ENCODE measurements at regions not wholly inside any gene's neighbourhood (a gene's known extent, or its start where the extent isn't known, plus 50 kb on each side); places are given as distances from the start of the nearest gene placed in this dataset.
"Not testable (repeated sequence)": the region's sequence is repeated elsewhere in the genome, so short reads cannot be mapped to it uniquely, and the experiment has no call there.

DNA sequence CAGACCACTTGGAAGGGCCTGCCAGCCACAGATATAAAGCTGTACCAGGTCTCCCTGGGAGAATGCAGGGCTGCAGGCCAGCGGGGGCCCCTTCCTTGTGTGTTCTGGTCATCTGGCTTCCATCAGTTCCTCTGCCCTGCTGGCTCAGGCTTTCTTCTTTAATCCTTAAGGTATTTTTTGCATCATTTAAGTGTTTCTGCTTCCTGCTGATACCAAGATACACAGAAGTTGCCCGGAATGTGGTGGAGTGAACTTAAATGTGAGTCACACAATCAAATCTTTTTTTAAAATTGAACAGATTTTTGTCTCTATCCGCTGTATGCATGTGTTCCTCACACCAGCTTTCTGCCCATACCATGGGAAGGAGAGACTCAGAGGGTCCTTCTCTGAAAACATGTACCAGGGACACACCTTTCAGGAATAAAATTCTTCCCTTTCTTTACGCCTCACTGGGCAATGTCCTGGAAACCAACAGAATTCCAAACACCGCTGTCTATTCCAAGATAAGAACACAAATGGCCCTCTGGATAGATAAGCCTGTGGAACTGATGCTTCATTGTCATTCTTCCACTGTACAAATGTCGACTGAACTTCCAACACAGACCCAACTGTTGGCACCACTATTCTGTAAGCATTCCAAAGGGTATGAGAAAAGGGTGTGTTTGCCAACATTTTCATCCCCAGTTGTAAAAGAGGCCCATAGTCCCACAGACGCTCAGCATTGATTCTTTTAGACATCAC, 206.2 kb upstream of the MYLIP start:
- DNase-seq = no peak

DNA sequence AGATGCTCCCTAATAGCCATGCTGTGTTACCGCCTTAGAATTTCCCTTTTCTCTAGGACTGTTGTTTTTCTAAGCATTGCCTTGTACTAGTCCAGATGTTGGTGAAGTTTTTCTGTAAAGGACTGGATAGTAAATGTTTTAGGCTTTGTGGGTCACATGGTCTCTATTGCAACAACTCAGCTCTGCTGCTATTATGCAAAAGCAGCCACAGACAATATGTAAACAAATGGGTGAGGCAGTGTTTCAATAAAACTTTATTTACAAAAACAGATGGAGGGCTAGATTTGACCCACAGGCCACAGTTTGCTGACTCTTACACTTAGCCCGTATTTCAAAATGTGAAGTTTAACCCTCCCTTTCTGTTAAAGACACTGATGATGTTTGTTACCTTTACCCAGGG, 207.6 kb upstream of the MYLIP start:
- DNase-seq = peak in 1 of 2 experiments; percentile 6

DNA sequence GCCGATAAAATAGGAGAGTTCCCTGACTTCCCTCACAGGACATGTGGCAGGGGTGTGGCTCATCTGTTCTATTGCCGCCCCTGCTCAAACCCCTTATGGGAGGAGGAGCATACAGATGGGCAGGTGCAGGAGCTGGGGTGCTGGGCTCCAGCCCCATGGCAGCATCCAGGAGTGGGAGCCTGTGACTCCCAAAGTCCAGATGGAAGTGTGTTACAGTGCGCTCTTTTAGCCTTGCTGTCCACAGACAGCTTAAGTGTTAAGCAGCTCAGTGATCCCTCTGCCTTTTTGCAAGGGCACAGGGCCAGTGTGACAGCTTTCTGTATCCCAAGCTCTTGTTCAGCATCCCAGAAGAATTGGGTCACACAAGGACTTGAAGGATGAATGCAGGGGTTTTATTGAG, 212.3 kb upstream of the MYLIP start:
- DNase-seq = no peak

DNA sequence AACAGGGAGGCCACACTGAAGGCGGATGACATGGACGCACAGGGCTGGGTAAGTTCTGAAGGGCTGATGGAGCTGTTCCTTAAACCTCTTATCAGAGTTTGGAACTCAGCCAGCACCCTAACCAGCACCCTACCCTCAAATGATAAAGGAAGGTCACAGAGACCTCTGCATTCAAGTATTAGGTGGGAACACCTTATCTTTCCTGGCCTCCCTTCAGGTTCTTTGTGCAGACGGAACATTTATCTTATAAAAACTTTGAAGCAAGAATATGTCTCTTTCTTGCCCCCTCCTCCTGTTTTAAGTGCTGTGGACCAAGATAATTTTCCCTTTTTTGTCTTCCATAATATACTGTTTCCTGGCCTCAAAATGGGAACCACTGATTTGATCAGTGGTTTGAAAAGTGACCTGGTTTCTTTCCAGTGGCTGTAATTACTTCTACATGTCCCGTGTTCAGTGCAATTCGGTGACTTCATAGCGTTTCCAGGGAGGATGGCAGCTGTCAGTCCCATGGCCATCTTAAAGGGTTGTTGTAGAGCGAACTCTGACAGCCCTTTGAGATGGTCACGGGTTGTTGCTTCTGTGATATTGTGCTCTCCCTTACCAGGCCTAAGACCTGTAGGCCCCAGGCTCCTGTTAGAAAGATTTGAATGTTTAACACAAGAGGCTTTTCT, 213.2 kb upstream of the MYLIP start:
- no peak for DNase-seq

DNA sequence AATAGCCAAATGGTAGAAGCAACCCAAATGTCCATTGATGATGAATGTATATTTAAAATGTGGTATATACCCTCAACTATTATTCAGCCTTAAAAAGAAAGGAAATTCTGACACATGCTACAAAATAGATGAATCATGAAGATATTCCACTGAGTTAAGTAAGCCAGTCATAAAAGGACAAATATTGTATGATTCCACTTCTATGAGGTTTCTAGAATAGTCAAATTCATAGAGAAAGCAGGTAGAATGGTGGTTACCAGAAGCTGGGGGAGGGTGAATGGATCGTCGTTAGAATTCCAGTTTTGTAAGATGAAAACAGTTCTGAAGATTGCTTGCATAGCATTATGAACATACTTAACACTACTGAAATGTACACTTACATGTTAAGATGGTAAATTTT, 214.3 kb upstream of the MYLIP start:
- no peak for DNase-seq

DNA sequence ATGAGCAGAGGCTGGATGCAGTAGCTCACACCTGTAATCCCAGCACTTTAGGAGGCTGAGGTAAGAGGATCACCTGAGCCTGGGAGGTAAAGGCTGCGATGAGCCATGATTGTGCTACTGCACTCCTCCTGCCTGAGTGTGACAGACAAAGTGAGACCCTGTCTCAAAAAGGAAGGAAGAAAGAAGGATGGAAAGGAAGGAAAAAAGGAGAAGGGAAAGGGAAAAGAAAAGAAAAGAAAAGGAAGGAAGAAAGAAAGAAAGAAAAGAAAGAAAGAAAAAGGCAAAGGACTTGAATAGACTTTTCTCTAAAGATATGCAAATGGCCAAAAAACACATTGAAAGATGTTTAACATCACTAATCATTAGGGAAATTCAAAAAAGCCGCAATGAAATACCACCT, 215.3 kb upstream of the MYLIP start:
- DNase-seq = no peak

DNA sequence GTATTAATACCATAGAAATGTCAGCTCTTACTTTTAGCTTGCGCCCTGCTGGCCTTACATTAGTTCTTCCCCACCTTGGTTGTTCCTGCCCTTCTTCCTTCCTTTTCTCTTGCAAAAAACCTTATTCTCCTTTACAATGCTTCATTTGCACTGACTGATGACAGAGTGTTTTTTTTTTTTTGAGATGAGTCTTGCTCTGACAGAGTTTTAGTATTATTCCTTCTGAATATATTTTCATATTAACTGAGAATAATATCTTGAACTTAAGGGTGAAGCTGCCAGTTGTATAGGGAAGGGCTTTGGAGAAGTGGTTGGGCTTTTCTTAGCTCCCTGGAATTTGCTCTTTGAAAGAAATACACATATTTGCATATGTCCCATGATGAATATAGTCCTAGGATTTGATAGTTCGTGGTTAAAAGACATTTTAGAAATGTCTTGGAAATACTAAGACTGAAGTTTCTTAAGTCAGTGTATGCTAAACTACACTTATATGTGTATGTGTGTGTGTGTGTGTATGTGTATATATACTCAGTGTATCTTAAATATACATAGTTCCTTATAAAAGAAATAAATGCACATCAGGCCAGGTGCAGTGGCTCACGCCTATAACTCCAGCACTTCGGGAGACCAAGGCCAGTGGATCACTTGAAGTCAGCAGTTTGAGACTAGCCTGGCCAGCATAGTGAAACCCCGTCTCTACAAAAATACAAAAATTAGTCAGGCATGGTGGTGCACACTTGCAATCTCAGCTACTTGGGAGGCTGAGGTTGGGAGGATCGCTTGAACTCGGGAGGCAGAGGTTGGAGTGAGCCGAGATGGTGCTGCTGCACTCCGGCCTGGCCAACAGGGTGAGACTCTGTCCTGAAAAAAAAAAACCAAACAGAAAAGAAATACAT, 216.1 kb upstream of the MYLIP start:
- DNase-seq = no peak

DNA sequence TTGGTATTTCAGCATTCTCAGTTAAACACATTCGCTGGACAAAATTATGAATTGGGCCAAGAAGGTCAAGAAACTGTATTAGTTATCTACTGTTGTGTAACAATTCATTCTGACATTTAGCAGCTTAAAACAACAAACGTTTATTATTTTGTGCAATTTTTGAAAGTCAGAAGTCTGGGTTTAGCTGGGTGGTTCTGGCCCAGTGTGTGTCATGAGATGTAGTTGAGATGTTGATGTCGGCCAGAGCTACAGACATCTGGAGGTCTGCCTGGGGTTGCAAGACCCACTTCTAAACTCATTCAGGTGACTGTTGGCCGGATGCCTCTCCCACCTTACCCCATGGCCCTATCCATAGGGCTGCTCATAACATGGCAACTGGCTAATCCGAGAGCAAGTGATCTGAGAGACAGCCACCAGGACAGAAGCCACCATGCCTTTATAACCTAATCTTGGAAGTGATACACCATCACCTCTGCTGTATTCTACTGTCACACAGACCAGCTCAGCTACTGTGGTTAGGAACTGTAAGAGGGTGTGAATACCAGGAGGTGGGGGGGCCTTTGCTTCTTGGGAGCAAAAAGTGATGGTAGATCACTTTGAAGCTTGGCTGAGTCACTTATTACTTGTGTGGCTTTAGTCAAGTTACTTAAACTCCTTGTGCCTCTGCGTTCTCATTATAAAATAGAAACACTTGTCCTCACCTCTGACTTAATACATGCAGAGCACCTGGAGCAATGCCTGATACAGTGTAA, 217.0 kb upstream of the MYLIP start:
- no peak for DNase-seq

DNA sequence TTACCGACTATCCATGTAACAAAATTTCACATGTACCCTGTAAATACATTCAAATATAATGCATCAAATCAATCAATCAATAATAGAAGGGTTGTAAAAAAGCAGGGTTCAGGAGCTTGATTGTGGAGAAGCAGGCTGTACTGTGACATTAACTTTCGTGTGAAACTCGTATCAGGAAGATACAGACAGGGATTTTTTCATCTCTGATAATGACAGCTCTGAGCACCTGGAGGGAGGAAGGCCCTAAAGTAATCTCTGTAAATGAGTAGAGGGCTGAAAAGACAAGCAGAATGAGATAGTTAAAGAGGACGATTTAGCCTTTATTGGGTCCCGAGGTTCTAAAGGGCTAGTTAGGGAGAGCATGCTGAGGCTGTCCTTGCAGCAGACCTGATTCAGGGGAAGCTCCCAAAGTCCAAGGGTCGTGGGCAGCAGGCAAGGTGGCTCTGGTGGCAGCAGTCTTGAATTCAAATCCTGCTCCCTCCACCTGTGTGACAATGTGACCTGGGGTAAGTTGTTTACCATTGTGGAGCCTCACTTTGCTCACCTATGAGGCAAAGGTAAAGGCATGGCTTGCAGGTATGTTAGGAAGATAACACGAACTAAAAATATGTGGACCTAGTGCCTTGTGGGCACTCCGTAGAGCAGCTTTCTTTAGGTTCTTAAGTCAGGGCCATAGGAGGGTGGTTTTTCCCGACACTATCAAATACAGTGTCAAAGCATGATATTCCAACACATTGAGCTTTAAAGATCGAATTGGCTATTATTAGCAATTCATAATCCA, 219.4 kb upstream of the MYLIP start:
- no peak for DNase-seq

DNA sequence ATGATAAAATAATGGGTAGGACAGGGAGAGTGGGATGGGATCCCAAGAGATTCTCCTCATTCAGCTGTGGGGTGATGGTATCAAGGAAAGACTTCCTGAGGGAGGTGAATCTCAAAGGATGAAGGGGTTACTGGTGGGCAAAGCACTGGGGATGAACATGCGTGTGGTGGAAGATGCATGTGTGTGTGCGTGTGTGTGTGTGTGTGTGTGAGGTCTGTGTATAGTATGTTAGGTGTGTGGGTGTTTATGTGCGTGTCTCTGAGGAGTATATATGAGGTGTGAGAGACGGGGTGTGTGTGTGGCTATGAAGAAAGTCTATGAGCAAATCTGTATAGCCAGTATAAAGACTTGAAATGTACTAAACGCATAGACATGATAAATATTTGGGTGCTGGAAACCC, 220.0 kb upstream of the MYLIP start:
- DNase-seq = no peak

DNA sequence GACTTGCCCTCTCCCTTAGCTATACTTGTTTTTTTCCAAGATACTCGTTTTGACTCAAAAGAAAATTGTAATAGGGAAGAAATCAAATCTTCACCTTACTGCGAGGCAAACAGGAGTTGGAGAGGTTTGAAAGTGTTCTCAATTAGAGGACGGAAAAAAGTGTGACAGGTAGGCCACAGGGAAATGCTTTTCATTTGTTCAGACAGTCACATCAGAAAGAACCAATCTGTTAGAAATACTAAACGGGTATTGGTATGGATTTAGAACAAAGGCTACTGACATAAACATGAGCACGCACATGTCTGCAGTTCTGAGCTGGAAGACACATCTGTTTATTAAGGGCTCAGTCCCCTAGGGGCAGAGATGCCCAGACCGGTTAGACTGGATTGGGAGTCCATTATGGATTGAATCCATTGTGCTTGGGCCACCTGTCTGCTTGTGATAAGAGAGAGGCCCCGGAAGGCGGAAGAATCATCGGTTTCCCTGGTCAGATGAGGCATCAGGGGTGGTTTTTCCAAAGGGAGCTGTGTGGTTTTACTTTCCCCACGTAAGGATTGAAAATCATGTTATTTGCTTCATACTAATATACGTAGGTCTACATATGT, 220.9 kb upstream of the MYLIP start:
- no peak for DNase-seq

DNA sequence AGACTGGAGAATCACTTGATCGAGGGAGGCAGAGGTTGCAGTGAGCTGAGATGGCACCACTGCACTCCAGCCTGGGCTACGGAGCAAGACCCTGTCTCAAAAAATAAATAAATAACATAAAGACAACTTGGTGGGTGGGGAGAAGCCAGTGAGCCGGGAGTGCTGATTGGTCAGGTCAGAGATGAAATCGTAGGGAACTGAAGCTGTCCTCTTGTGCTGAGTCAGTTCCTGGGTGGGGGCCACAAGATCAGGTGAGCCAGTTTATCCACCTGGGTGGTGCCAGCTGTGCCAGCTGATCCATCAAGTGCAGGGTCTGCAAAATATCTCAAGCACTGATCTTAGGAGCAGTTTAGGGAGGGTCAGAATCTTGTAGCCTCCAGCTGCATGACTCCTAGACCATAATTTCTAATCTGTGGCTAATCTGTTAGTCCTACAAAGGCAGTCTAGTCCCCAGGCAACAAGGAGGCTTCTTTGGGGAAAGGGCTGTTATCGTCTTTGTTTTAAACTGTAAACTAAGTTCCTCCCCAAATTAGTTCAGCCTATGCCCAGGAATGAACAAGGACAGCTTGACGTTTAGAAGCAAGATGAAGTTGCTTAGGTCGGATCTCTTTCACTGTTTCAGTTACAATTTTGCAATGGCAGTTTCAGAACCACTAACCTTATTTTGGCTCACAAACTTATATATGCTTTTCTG, 221.5 kb upstream of the MYLIP start:
- not testable (repeated sequence) for DNase-seq

DNA sequence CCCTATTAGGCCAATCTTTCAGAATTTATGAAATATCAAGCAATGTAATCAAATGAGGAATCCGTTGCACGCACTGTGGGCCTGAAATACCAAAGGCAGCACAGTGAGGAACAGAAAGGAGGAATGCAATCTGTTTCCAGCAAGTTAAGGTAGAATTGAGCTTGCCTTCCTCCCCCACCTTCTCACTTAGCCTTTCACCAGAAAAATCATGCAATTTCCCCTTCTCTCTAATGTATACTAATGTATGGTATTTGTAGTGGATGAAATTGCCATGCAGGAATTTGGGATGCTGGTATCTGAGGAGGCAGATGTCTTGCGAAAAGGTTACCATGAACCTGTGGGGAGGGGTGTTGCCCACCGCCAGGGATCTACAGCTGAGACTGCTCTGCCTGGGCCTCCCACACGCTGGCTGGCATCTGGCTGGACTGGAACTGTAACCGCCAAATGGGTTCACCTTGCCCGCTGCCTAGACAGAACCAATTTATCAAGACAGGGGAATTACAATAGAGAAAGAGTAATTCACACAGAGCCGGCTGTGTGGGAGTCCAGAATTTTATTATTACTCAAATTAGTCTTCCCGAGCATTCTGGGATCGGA, 222.4 kb upstream of the MYLIP start:
- no peak for DNase-seq

DNA sequence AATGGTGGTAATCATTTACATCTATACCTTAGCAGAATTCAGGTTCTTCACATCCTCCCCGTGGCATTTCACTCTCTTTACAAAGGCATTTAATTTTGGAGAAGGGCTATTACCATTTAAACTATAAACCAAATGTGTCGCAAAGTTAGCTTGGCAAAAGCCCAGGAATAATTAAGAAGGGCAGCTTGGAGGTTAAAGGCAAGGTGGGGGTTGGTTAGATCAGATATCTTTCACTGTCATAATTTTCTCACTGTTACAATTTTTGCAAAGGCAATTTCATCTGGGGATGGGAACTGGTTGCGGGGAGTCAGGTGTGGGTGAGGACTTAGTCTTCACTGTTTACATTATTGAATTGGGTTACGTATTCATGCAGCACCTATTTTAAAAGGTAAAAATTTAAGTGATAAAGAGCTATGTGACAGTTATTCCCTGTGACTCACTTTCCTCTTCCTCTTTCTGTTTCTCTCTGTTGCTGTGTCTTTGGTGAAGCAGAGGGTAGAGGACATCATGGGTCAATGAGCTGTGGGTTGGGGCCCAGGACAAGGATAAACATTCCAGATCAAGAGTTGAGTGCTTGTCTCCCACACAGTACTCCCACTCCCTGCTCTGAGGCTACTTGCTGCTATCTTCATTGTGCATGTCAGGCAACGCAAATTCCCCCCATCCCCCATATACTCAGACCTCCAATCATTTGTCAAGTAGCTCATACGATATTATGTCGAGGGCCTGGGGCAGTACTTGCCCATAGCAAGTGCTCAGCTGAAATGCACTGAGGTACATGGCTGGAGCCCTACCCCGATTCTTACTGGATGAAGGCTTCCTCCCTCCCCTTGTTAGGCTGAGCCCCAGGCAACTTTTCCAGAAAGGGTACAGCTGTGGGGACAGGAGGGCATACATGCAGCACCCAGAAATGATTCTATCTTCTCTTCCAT, 223.1 kb upstream of the MYLIP start:
- peak; percentile 78 to 81 for DNase-seq

DNA sequence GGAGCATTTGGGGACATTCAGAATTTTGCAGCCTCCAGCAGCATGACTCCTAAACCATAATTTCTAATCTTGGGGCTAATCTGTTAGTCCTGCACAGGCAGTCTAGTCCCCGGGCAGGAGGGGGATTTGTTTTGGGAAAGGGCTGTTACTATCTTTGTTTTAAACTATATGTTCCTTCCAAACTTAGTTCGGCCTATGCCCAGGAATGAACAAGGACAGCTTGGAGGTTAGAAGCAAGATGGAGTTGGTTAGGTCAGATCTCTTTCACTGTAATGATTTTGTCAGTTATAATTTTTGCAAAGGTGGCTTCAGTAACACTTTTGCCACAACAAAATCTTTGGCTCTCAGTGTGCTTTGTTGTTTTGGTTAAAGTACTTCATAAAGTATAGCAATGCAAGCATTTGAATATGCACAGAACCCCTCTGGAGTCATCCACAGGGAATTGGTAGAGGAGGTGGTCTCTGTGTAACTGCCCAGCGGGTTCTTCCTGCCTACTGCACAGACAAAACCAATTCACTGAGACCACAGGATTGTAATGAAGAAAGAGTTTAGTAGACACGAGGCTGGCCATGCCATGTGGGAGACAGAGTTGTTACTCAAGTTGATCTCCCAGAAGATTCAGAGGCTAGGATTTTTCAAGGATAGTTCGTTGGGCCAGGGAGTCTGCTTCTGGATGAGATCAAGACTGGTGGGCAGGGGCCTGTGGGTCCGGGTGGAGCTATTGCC, 224.1 kb upstream of the MYLIP start:
- DNase-seq = no peak

DNA sequence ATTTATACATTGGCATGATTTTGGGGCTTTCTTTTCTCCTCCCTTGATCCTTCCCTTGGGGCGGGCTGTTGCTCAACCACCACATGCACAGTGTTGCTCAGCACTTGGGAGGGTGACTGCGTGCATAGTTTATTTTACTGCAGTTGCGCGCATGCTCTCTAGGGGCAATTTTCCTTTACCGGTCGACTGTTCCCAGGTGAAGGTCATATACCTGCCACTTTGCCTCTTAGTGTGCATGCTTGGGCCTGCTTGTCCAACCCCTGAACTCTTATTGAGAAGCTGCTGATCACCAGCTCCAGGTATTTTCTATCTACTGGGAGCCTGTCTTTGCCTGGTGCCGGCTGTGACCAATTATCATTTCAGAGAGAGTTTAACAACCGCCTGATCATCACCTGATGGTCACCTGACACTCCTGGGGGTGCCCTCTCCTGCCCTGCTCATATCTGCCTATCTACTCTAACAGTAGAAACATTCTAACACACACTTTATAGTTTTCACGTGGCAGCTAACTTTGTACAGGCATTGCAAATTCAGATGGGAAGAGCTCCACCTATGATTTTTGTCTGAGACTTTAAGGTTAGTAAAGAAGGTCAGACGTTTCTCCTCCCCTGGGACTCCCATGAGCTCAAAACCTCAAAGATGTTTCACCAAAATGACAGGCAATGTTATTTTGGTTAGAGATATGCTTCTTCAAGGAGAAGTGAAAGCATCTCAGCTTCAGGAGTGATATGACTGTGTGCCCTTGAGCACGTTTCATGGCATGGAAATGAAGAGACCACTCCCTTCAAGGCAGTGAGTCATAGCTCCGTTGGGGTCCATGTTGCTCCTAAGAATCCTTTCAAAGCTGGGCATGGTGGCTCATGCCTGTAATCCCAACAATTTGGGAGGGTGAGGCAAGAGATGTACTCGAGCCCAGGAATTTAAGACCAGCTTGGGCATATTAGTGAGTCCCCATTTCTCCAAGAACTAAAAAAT, 227.5 kb upstream of the MYLIP start:
- DNase-seq = peak; percentile 84 to 88

DNA sequence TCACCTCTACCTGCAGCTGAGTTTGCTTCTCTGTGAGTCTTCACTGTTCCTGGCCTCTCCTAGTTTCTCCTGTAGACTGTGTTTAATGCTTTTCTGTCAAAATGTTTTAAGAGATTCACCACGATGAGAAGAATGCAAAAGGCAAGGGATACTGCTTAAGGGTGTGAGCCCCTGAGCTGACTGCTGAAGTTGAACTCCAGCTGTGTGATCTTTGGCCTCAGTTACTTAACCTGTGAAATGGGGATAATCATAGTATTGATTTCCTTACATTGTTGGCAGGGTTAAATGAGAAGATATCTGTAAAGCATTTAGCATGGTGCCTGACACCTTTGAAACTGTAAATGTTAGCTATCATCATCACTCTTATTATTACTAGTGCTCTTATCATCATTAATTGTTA, 230.2 kb upstream of the MYLIP start:
- DNase-seq = no peak
